ENCODE measurements at regions not wholly inside any gene's neighbourhood (a gene's known extent, or its start where the extent isn't known, plus 50 kb on each side); places are given as distances from the start of the nearest gene placed in this dataset.

DNA sequence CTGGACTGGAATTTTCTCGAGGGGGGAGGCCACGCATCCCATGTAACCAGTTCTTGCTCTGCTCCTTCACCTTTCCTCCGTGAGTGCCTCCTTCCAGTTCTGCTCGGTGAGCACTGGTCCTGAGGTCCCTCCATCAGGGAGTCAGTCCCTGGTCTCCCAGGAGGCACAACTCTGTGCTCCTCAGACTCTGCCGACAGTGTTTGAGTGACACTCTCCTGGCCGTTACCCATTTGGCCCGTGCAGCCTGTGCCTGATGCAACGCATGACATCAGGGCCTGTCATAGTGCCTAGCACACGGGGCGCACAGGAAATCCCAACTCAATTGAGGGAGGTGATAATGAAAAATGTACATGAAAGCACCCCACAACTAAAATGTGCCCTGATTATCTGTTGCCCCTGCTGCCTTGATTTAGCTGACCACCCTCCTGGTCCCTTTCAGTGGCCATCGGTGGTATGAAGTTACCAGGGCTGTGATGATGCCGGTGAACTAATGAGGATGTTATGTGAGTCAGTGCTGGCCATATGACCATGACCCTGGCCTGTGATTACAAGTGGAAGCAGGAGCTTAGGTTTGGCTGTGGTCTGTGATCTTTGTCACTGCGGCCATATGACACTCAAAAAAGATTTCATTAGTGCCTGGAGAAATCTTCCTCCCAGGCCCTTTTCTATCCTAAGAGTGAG, 144.6 kb downstream of the TDRD15 start:
- no peaks in the 10 kb centered on the region for H3K9me2 ChIP-seq (replicated peaks; ENCODE audit: insufficient read depth, low read length)
- no peaks in the 10 kb centered on the region for H3K79me2 ChIP-seq (ENCODE audit: low read length)
- no peak overlapping the region for H3K9ac ChIP-seq (ENCODE audit: low read length)
- H3K27me3 ChIP-seq (ENCODE audit: low read length), result no peaks in the 10 kb centered on the region
- DNase-seq, result no peak
- no peaks in the 10 kb centered on the region for H4K20me1 ChIP-seq (ENCODE audit: insufficient read depth, low read depth, low read length)
- no peak overlapping the region for H3K27ac ChIP-seq (ENCODE audit: low read length)
- H3K36me3 ChIP-seq (ENCODE audit: insufficient read depth, low read length), result no peaks in the 10 kb centered on the region
- no peak overlapping the region for H3K4me2 ChIP-seq (ENCODE audit: low read depth, low read length, poor library complexity, severe bottlenecking)
- no peak overlapping the region for H3K4me3 ChIP-seq (ENCODE audit: low read length)
- H3K9me3 ChIP-seq (ENCODE audit: low read length), result no peaks in the 10 kb centered on the region
- H3K4me1 ChIP-seq (ENCODE audit: low read length), result no peaks in the 10 kb centered on the region
- no peak overlapping the region for H2AFZ ChIP-seq (ENCODE audit: low read length)

DNA sequence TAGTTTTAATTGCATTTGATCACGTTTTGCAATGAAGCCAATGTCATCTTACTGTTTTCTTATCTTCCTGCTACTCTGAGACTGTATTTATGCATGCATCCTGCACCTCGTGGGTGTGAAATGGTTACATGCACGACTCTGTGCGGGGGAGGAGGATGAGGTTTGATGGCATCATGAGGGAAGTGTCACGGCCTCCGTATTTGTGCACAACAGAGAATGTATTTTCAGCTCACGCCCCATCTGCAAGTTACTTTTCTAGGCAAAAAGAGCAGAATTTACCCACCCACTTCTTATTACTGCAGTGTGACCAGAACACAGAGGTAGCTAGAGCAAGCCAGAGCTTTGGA, 145.1 kb downstream of the TDRD15 start:
- Histone ChIP-seq H3K27ac (ENCODE audit: low read length) (no peak overlapping the region), H4K20me1 (ENCODE audit: insufficient read depth, low read depth, low read length) (no peaks in the 10 kb centered on the region), H3K4me1 (ENCODE audit: low read length) (no peaks in the 10 kb centered on the region), H3K4me3 (ENCODE audit: low read length) (no peak overlapping the region), H3K36me3 (ENCODE audit: insufficient read depth, low read length) (no peaks in the 10 kb centered on the region), H3K9me2 (replicated peaks; ENCODE audit: insufficient read depth, low read length) (no peaks in the 10 kb centered on the region), H3K27me3 (ENCODE audit: low read length) (no peaks in the 10 kb centered on the region), H3K9me3 (ENCODE audit: low read length) (no peaks in the 10 kb centered on the region), H3K9ac (ENCODE audit: low read length) (no peak overlapping the region), H3K79me2 (ENCODE audit: low read length) (no peaks in the 10 kb centered on the region), H3K4me2 (ENCODE audit: low read depth, low read length, poor library complexity, severe bottlenecking) (no peak overlapping the region), H2AFZ (ENCODE audit: low read length) (no peak overlapping the region)
- no peak for DNase-seq

DNA sequence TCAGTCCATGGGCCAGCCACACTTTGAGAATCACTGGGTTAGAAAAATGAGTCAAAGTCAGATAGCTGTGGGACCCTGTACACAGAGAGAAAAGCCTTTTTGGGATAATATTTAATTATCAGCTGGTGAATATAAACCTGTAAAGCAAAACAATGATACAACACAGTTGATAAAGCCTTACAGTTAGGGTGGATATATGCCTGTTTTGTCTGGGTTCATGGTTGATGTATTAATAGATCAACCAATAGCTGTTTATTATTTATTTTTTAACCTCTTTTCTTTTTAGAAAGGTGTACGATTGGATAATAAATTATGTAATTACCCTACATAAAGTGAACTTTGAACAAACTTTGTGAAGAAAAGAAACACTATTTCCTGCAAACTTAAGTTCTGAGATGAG, 145.6 kb downstream of the TDRD15 start:
- Histone ChIP-seq H3K4me3 (ENCODE audit: low read length) (no peak overlapping the region), H3K4me2 (ENCODE audit: low read depth, low read length, poor library complexity, severe bottlenecking) (no peak overlapping the region), H3K9me3 (ENCODE audit: low read length) (no peaks in the 10 kb centered on the region), H3K9ac (ENCODE audit: low read length) (no peak overlapping the region), H3K27ac (ENCODE audit: low read length) (no peak overlapping the region), H3K27me3 (ENCODE audit: low read length) (no peaks in the 10 kb centered on the region), H4K20me1 (ENCODE audit: insufficient read depth, low read depth, low read length) (no peaks in the 10 kb centered on the region), H3K9me2 (replicated peaks; ENCODE audit: insufficient read depth, low read length) (no peaks in the 10 kb centered on the region), H3K79me2 (ENCODE audit: low read length) (no peaks in the 10 kb centered on the region), H3K4me1 (ENCODE audit: low read length) (no peaks in the 10 kb centered on the region), H3K36me3 (ENCODE audit: insufficient read depth, low read length) (no peaks in the 10 kb centered on the region), H2AFZ (ENCODE audit: low read length) (no peak overlapping the region)
- no peak for DNase-seq

DNA sequence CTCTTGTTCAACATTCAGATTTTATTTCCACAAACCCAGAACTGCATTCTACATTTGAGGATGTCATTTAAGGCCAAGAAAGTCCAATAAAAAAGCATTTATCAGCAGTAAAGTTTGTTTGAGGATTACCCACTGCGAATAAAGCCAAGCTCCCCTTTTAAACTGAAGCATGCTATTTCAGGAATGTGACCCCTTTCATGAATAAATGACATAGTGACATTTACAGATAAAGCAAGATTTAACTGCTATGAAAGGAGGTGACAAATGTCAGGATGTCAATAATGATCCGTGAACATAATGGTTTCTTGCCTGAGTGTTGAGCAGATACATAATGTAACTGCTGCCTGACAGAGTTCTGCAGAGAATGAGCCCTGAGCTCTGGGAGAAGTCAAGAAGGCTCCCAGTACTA, 146.3 kb downstream of the TDRD15 start:
- Histone ChIP-seq H4K20me1 (ENCODE audit: insufficient read depth, low read depth, low read length) (no peaks in the 10 kb centered on the region), H3K4me3 (ENCODE audit: low read length) (no peak overlapping the region), H3K9me3 (ENCODE audit: low read length) (no peaks in the 10 kb centered on the region), H3K9me2 (replicated peaks; ENCODE audit: insufficient read depth, low read length) (no peaks in the 10 kb centered on the region), H3K9ac (ENCODE audit: low read length) (no peak overlapping the region), H3K27me3 (ENCODE audit: low read length) (no peaks in the 10 kb centered on the region), H3K36me3 (ENCODE audit: insufficient read depth, low read length) (no peaks in the 10 kb centered on the region), H2AFZ (ENCODE audit: low read length) (no peak overlapping the region), H3K79me2 (ENCODE audit: low read length) (no peaks in the 10 kb centered on the region), H3K4me1 (ENCODE audit: low read length) (no peaks in the 10 kb centered on the region), H3K27ac (ENCODE audit: low read length) (no peak overlapping the region), H3K4me2 (ENCODE audit: low read depth, low read length, poor library complexity, severe bottlenecking) (no peak overlapping the region)
- no peak for DNase-seq

DNA sequence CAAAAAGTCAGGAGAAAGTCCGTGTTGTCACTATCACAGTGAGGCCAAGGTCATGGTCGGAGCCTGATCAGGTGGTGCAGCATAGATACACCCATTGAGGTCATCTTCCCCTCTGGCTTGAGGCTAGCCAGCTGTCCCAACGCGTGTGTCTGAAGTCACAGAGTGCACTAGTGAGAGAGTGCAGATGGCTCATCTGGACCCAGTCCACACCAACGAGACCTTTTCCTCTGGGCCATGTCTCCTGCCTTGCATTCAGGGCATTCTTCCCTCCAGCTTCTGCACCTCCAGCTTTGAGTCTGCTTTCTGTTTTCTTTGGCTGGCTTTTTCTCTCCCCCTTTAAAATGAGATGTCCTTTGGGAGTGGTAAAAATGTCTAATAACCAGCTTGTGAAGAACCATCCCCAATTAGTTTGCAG, 146.9 kb downstream of the TDRD15 start:
- no peak for DNase-seq
- no peaks in the 10 kb centered on the region for H3K79me2 ChIP-seq (ENCODE audit: low read length)
- no peak overlapping the region for H2AFZ ChIP-seq (ENCODE audit: low read length)

DNA sequence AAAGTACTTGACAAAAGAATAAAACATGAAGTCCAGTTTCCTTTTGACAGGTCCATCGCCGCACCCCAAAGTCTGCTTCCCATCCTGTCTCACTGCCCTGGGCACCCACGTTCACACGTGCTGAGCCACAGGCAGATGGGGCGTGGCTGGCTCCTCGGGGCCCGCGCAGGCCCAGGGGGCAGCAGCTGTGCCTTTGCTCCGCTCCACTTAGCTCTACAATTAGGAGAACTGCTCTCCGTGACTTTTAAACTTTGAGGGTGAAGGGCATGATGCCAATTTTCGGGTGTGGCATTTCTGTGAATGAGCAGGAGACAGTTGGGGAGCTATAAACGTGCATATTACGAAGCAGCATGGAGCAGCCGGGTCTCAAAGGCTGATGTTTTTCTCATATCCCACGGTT, 152.4 kb downstream of the TDRD15 start:
- Histone ChIP-seq H3K9ac (ENCODE audit: low read length) (no peak overlapping the region), H3K27me3 (ENCODE audit: low read length) (no peaks in the 10 kb centered on the region), H4K20me1 (ENCODE audit: insufficient read depth, low read depth, low read length) (no peaks in the 10 kb centered on the region), H3K79me2 (ENCODE audit: low read length) (no peaks in the 10 kb centered on the region), H3K36me3 (ENCODE audit: insufficient read depth, low read length) (no peaks in the 10 kb centered on the region), H3K27ac (ENCODE audit: low read length) (no peak overlapping the region), H3K4me2 (ENCODE audit: low read depth, low read length, poor library complexity, severe bottlenecking) (no peak overlapping the region), H3K9me3 (ENCODE audit: low read length) (no peaks in the 10 kb centered on the region), H3K4me1 (ENCODE audit: low read length) (no peaks in the 10 kb centered on the region), H3K9me2 (replicated peaks; ENCODE audit: insufficient read depth, low read length) (no peaks in the 10 kb centered on the region), H3K4me3 (ENCODE audit: low read length) (no peak overlapping the region), H2AFZ (ENCODE audit: low read length) (no peak overlapping the region)
- no peak for DNase-seq

More for the DNA sequence above, 146.9 kb downstream of the TDRD15 start:
- no peak overlapping the region for H3K4me2 ChIP-seq (ENCODE audit: low read depth, low read length, poor library complexity, severe bottlenecking)
- H3K27me3 ChIP-seq (ENCODE audit: low read length), result no peaks in the 10 kb centered on the region
- H3K9me3 ChIP-seq (ENCODE audit: low read length), result no peaks in the 10 kb centered on the region
- no peak overlapping the region for H3K9ac ChIP-seq (ENCODE audit: low read length)
- no peaks in the 10 kb centered on the region for H3K9me2 ChIP-seq (replicated peaks; ENCODE audit: insufficient read depth, low read length)
- no peak overlapping the region for H3K4me3 ChIP-seq (ENCODE audit: low read length)
- H3K36me3 ChIP-seq (ENCODE audit: insufficient read depth, low read length), result no peaks in the 10 kb centered on the region
- no peaks in the 10 kb centered on the region for H3K4me1 ChIP-seq (ENCODE audit: low read length)
- H3K27ac ChIP-seq (ENCODE audit: low read length), result no peak overlapping the region
- H4K20me1 ChIP-seq (ENCODE audit: insufficient read depth, low read depth, low read length), result no peaks in the 10 kb centered on the region

DNA sequence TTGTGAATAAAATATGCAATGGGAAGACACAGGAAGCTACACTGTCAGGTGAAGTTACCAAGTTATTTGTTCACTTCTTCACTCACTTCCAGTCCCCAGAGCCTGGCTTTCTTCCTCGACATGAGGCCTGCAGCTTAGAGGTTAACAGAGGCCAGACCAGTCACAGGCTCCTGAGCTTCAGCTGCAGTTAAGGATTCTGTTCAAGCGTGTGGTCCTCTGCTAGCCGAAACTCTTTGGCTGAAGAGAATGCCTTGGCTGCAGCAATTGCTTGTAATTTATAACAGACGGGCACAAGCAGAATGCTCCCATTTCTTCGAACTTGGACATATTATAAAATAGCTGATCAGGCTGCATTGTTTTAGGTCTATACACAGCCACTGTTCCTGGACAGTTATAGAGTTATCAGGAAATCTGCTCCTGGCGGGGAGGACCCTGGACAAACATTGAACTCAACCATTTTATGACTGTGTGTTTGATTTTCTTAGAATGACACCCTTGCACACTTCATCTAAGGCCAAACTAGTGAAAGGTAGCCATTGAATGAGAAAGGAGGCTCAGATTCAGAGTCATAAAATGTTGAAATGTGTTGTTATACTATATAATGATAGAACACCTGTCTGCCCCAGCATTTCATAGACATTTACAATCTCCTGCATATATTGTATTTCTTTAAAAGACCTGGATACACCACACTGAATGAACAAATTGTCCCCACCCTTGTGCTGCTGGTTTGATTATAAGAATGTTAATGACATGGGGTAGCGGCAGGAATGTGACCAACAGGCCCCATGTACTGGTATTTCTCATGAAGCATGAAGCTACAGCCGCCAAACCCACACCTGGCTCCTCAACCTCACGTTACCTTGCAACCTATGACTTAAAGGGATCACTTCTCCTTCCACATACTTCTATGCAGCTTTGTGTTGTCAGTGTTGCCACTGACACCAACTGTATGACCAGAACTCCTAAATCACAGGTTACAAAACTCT, 153.6 kb downstream of the TDRD15 start:
- Histone ChIP-seq H3K4me3 (ENCODE audit: low read length) (no peak overlapping the region), H3K27me3 (ENCODE audit: low read length) (no peaks in the 10 kb centered on the region), H3K36me3 (ENCODE audit: insufficient read depth, low read length) (no peaks in the 10 kb centered on the region), H4K20me1 (ENCODE audit: insufficient read depth, low read depth, low read length) (no peaks in the 10 kb centered on the region), H3K9me3 (ENCODE audit: low read length) (no peaks in the 10 kb centered on the region), H2AFZ (ENCODE audit: low read length) (no peak overlapping the region), H3K9me2 (replicated peaks; ENCODE audit: insufficient read depth, low read length) (no peaks in the 10 kb centered on the region), H3K79me2 (ENCODE audit: low read length) (no peaks in the 10 kb centered on the region), H3K4me2 (ENCODE audit: low read depth, low read length, poor library complexity, severe bottlenecking) (no peak overlapping the region), H3K9ac (ENCODE audit: low read length) (no peak overlapping the region), H3K4me1 (ENCODE audit: low read length) (peaks cover 1% of the 10 kb centered on the region; the same call in 1 of the 2 replicates), H3K27ac (ENCODE audit: low read length) (no peak overlapping the region)
- DNase-seq, result no peak

DNA sequence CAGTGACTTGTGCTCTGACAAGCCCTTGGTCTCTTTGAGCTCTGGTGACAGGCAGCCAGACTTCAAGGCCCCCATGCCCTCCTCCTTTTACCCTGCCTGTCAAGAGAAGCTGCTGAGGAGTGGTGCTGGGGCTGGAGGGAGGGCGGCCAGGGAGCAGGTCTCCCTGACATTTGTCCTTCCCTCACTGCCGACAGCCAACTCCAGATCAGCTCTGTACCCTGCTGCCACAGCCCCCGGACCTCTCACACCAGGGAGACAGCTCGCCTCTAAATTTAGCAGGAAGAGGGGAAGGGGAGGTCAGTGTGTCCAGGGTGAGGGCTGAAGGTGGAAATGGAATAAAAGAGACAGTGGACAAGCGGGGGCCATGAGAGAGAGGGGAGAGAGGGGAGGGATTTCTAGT, 155.8 kb downstream of the TDRD15 start:
- DNase-seq, result no peak
- Histone ChIP-seq H3K9ac (ENCODE audit: low read length) (no peak overlapping the region), H3K4me1 (ENCODE audit: low read length) (peaks cover 3% of the 10 kb centered on the region; the same call in 1 of the 2 replicates)

More for the DNA sequence above, 155.8 kb downstream of the TDRD15 start:
- no peaks in the 10 kb centered on the region for H3K79me2 ChIP-seq (ENCODE audit: low read length)
- H3K9me2 ChIP-seq (replicated peaks; ENCODE audit: insufficient read depth, low read length), result no peaks in the 10 kb centered on the region
- H3K9me3 ChIP-seq (ENCODE audit: low read length), result no peaks in the 10 kb centered on the region
- no peak overlapping the region for H3K27ac ChIP-seq (ENCODE audit: low read length)
- no peak overlapping the region for H3K4me2 ChIP-seq (ENCODE audit: low read depth, low read length, poor library complexity, severe bottlenecking)
- H3K36me3 ChIP-seq (ENCODE audit: insufficient read depth, low read length), result no peaks in the 10 kb centered on the region
- H3K4me3 ChIP-seq (ENCODE audit: low read length), result no peak overlapping the region
- H4K20me1 ChIP-seq (ENCODE audit: insufficient read depth, low read depth, low read length), result no peaks in the 10 kb centered on the region
- H2AFZ ChIP-seq (ENCODE audit: low read length), result no peak overlapping the region
- H3K27me3 ChIP-seq (ENCODE audit: low read length), result no peaks in the 10 kb centered on the region

Measured in Karpas-422 (cell line).